Mucosa of descending colon (tissue), 3 donors: ENCODE measurements at regions not wholly inside any gene's neighbourhood (a gene's known extent, or its start where the extent isn't known, plus 50 kb on each side); places are given as distances from the start of the nearest gene placed in this dataset.

Experiments used
- ATAC-seq: fragments of 200-7000 bp; cut with Tn5 transposase; one replicate; pipeline ENCODE4 v1.9.1; 2020; ENCODE audit warnings: mild to moderate bottlenecking, moderate library complexity
- DNase-seq, 3 donors: peaks; one replicate each; pipeline ENCODE4 v3.0.0-alpha.2; 2020
- H3K36me3 ChIP-seq: fragments of 200-600 bp; one replicate; pipeline ENCODE4 v1.8.0; 2021; ENCODE audit warnings: low read depth, mild to moderate bottlenecking
- H3K4me1 ChIP-seq: fragments of 200-600 bp; one replicate; pipeline ENCODE4 v1.8.0; 2021; ENCODE audit warnings: low read depth, mild to moderate bottlenecking
- H3K4me3 ChIP-seq: fragments of 200-600 bp; one replicate; pipeline ENCODE4 v1.8.0; 2021; ENCODE audit warnings: mild to moderate bottlenecking
- H3K9me3 ChIP-seq: fragments of 200-600 bp; one replicate; pipeline ENCODE4 v1.8.0; 2021; ENCODE audit warnings: mild to moderate bottlenecking
- intact Hi-C, 2 donors: fragments of 100-400 bp; cut with DNase I in 1 of 2; cut with micrococcal nuclease in 1 of 2; formaldehyde crosslinking; loops; one replicate each; pipeline versions ENCODE4 v1.11.0 to v1.11.1; 2022; cut with DNase I, micrococcal nuclease
- TF ChIP-seq, protein P1 (sequence below): fragments of 200-600 bp; IDR thresholded peaks from one replicate; pipeline ENCODE4 v1.8.0; 2022; ENCODE audit warnings: antibody characterized with exemption, mild to moderate bottlenecking
- donor health status: DM: no; HTN: no; CAD: no; lungs with moderate emphysema.
- donor health status: DM: no; HTN: no; CAD: no.
- donor health status: DM: no; HTN: yes; CAD: no.

DNA sequence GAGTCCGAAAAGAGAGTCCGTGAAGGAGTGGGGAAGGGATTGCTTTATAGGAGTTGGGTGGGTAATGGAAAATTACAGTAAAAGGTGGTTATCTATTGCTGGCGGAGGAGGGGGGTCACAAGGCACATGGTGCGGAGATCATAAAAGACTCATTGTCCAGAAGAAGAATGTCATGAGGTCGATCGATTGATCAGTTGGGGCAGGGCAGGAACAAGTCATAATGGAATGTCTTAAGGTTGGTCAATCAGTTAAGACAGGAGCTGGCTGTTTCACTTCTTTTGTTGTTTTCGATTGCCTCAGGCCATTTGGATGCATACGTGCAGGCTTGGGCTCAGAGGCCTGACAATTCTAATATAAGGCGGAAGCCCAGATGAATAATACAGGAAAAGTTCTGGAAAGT is 473.0 kb upstream of the TNP1 start:
- no peaks in the 10 kb centered on the region for H3K9me3 ChIP-seq
- ATAC-seq (no peak), DNase-seq (no peak)
- intact Hi-C loops = loop anchor here in 1 of 2 donors (10.0 kb wide), 1 partner anchor 102 kb away; no protein-coding TSS in a partner anchor
- H3K4me1 ChIP-seq = no peaks in the 10 kb centered on the region
- TF ChIP-seq, protein P1, sequence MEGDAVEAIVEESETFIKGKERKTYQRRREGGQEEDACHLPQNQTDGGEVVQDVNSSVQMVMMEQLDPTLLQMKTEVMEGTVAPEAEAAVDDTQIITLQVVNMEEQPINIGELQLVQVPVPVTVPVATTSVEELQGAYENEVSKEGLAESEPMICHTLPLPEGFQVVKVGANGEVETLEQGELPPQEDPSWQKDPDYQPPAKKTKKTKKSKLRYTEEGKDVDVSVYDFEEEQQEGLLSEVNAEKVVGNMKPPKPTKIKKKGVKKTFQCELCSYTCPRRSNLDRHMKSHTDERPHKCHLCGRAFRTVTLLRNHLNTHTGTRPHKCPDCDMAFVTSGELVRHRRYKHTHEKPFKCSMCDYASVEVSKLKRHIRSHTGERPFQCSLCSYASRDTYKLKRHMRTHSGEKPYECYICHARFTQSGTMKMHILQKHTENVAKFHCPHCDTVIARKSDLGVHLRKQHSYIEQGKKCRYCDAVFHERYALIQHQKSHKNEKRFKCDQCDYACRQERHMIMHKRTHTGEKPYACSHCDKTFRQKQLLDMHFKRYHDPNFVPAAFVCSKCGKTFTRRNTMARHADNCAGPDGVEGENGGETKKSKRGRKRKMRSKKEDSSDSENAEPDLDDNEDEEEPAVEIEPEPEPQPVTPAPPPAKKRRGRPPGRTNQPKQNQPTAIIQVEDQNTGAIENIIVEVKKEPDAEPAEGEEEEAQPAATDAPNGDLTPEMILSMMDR = no peak
- no peak overlapping the region for H3K4me3 ChIP-seq
- no peaks in the 10 kb centered on the region for H3K36me3 ChIP-seq

DNA sequence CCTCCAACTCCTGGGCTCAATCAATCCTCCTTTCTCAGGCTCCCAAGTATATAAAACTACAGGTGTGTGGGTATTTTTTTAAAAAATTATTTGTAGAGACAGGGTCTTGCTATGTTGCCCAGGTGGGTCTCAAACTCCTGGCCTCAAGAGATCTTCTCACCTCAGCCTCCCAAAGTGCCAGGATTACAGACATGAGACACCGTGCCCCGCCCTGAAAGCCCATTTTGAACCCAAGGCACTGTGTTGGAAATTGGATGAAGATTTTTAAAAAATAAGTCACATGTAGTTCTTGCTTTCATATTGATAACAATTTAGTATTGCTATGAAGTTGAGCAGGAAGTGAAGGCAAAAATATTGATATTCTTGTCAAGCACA is 472.5 kb upstream of the TNP1 start:
- TF ChIP-seq, protein P1 = no peak
- intact Hi-C loops = loop anchor here in 1 of 2 donors (10.0 kb wide), 1 partner anchor 102 kb away; no protein-coding TSS in a partner anchor
- H3K4me1 ChIP-seq = no peaks in the 10 kb centered on the region
- ATAC-seq (no peak), DNase-seq (no peak)
- H3K36me3 ChIP-seq = no peaks in the 10 kb centered on the region
- no peak overlapping the region for H3K4me3 ChIP-seq
- H3K9me3 ChIP-seq = no peaks in the 10 kb centered on the region

DNA sequence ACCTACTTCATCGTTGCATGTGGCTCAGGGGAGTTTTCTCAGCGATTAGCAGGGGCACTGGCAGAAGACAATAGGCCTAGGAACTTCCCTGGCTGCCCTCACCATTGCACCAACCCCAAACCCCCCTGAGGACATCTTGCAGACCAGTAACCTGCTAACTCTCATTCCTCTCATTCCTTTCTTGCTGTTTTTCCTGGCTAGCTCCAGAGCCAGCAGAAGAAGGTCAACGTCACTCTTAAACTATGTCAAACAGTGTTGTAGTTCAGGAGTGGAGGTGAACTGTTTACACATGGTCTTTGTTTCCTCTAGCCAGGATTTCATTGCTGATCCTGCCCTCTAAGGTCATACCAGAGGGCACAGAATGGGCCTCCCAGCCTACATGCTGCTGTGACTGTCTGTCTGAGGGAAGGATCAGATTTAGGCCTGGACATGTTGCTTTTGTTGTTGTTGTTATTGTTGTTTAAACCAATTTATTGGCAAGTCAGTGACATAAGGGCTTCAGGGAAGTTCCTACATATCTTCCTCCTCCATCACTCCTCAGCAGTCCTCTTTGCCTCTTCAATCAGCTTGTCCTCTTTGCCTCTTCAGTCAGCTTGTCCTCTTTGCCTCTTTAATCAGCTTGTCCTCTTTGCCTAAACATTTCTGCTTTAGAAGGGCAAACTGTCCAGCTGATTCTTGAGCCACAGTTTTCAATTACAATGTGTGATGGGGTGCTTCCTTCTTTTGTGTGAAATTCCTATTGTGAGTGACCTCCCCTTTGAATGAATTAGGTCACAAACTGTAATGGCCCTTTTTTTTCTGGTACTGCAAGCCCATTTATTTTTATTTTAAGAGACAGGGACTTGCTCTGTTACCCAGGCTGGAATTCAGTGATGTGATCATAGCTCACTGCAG is 471.9 kb upstream of the TNP1 start:
- H3K4me3 ChIP-seq = no peak overlapping the region
- no peaks in the 10 kb centered on the region for H3K36me3 ChIP-seq
- TF ChIP-seq, protein P1 = no peak
- H3K4me1 ChIP-seq = no peaks in the 10 kb centered on the region
- ATAC-seq (no peak), DNase-seq (no peak)
- no peaks in the 10 kb centered on the region for H3K9me3 ChIP-seq
- intact Hi-C loops = loop anchor here in 1 of 2 donors (10.0 kb wide), 1 partner anchor 103 kb away; no protein-coding TSS in a partner anchor

DNA sequence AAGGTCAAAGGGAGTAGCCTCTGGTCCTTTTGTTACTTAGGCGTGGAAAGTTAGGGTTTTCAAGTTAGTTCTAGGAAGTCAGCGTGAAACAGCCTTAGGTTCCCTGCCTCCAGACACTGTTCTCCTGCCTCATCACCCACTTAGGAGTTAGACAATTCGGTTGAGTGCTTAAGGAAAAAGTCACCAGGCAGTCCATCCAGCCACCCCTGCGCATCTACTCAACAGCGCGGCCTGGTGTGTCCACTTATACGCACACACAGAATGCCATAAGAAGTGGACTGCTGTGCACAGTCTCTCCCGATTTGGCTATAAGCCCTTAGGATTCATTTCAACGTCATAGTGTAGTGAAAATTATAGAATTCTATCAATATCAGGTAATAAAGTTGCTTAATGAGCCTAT is 470.8 kb upstream of the TNP1 start:
- H3K4me1 ChIP-seq = no peaks in the 10 kb centered on the region
- no peak for ATAC-seq
- no peak overlapping the region for H3K4me3 ChIP-seq
- TF ChIP-seq, protein P1 = no peak
- H3K36me3 ChIP-seq = no peaks in the 10 kb centered on the region
- no peaks in the 10 kb centered on the region for H3K9me3 ChIP-seq
- DNase-seq = no peak
- intact Hi-C loops = loop anchor here in 1 of 2 donors (10.0 kb wide), 1 partner anchor 104 kb away; no protein-coding TSS in a partner anchor

DNA sequence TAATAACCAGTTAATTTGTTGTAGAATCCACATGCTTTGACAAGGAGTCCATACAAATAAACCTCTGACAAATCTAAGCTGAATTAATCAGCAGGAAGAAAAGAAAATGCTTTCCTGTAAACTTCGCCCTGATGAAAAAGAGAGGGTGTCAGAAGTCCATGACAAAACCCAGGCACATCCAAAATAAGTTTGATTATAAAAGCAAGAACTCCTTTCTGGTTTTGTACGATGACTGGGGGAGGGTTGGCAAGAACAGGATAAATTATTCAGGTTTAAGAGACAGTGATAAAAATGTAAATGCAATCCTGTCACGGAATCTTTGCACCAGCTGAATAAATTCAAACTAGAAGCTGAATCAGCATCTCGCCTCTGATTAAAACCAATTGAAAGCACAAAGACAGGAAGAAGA is 469.2 kb upstream of the TNP1 start:
- no peak for ATAC-seq
- TF ChIP-seq, protein P1 = no peak
- H3K4me3 ChIP-seq = no peak overlapping the region
- H3K36me3 ChIP-seq = no peaks in the 10 kb centered on the region
- intact Hi-C loops = no loop called here
- no peaks in the 10 kb centered on the region for H3K4me1 ChIP-seq
- no peak for DNase-seq
- H3K9me3 ChIP-seq = no peaks in the 10 kb centered on the region
